H9 (cell line): ENCODE measurements at regions not wholly inside any gene's neighbourhood (a gene's known extent, or its start where the extent isn't known, plus 50 kb on each side); places are given as distances from the start of the nearest gene placed in this dataset.

Experiments
- DNase-seq: peaks from one replicate; pipeline ENCODE4 v3.0.0-alpha.2; 2017
- H2AFZ ChIP-seq: one replicate; pipeline ENCODE4 v1.6.1; 2013; ENCODE audit warnings: mild to moderate bottlenecking, low read length, control low read depth, moderate library complexity
- H2AK5ac ChIP-seq: 2 replicates; pipeline ENCODE4 v1.6.1; 2013; ENCODE audit warnings: low read length, control low read depth, mixed read lengths; ENCODE audit not compliant: insufficient read length
- H2BK120ac ChIP-seq: one replicate; pipeline ENCODE4 v1.6.1; 2013; ENCODE audit warnings: low read depth, mild to moderate bottlenecking, low read length, control low read depth, inconsistent platforms; ENCODE audit not compliant: poor library complexity, severe bottlenecking
- H2BK12ac ChIP-seq: 2 replicates; pipeline ENCODE4 v1.6.1; 2013; ENCODE audit warnings: low read length, control low read depth, mixed read lengths, low read depth; ENCODE audit not compliant: insufficient read length
- H2BK15ac ChIP-seq: 2 replicates; pipeline ENCODE4 v1.6.1; 2013; ENCODE audit warnings: low read depth, low read length, control low read depth
- H2BK20ac ChIP-seq: one replicate; pipeline ENCODE4 v1.6.1; 2013; ENCODE audit warnings: low read depth, mild to moderate bottlenecking, low read length, control low read depth, inconsistent platforms; ENCODE audit not compliant: poor library complexity, severe bottlenecking
- H2BK5ac ChIP-seq: 2 replicates; pipeline ENCODE4 v1.6.1; 2013; ENCODE audit warnings: low read length, control low read depth, mixed read lengths; ENCODE audit not compliant: insufficient read length
- H3K14ac ChIP-seq: 2 replicates; pipeline ENCODE4 v1.6.1; 2013; ENCODE audit warnings: low read length, control low read depth; ENCODE audit not compliant: insufficient read depth
- H3K18ac ChIP-seq: 2 replicates; pipeline ENCODE4 v1.6.1; 2013; ENCODE audit warnings: low read depth, mild to moderate bottlenecking, mixed read lengths, low read length, control low read depth; ENCODE audit not compliant: insufficient read length
- H3K23ac ChIP-seq: 2 replicates; pipeline ENCODE4 v1.6.1; 2013; ENCODE audit warnings: low read length, control low read depth, mixed read lengths, low read depth; ENCODE audit not compliant: insufficient read length
- H3K23me2 ChIP-seq: 2 replicates; pipeline ENCODE4 v1.6.1; 2013; ENCODE audit warnings: low read depth, mild to moderate bottlenecking, mixed read lengths, low read length, control low read depth; ENCODE audit not compliant: insufficient read length, poor library complexity, severe bottlenecking
- H3K27ac ChIP-seq: 2 replicates; pipeline ENCODE4 v1.5.1; 2013; ENCODE audit warnings: low read length, control low read depth, mixed read lengths, low read depth; ENCODE audit not compliant: insufficient read length
- H3K27me3 ChIP-seq: 2 replicates; pipeline ENCODE4 v1.6.1; 2013; ENCODE audit warnings: low read length, control low read depth, inconsistent platforms; ENCODE audit not compliant: insufficient read depth
- H3K4ac ChIP-seq: 2 replicates; pipeline ENCODE4 v1.6.1; 2013; ENCODE audit warnings: low read depth, mild to moderate bottlenecking, control low read depth, inconsistent platforms, low read length, moderate library complexity
- H3K4me1 ChIP-seq: 2 replicates; pipeline ENCODE4 v1.6.1; 2013; ENCODE audit warnings: low read length, control low read depth, inconsistent platforms; ENCODE audit not compliant: insufficient read depth
- H3K4me2 ChIP-seq: 2 replicates; pipeline ENCODE4 v1.6.1; 2013; ENCODE audit warnings: low read length, control low read depth, mixed read lengths; ENCODE audit not compliant: insufficient read length, insufficient read depth
- H3K56ac ChIP-seq: 2 replicates; pipeline ENCODE4 v1.6.1; 2013; ENCODE audit warnings: low read depth, mild to moderate bottlenecking, mixed read lengths, low read length, control low read depth; ENCODE audit not compliant: insufficient read length
- H3K79me1 ChIP-seq: 2 replicates; pipeline ENCODE4 v1.6.1; 2013; ENCODE audit warnings: low read depth, mild to moderate bottlenecking, moderate library complexity, low read length, control low read depth, inconsistent platforms; ENCODE audit not compliant: insufficient read depth, poor library complexity, severe bottlenecking
- H3K79me2 ChIP-seq: 2 replicates; pipeline ENCODE4 v1.6.1; 2013; ENCODE audit warnings: low read length, control low read depth, inconsistent platforms; ENCODE audit not compliant: insufficient read depth
- H3K9ac ChIP-seq: 2 replicates; pipeline ENCODE4 v1.6.1; 2013; ENCODE audit warnings: low read length, control low read depth, mixed read lengths; ENCODE audit not compliant: insufficient read length; ENCODE audit errors: extremely low read depth
- H3K9me3 ChIP-seq: one replicate; pipeline ENCODE4 v1.6.1; 2013; ENCODE audit warnings: low read depth, low read length, inconsistent platforms; ENCODE audit not compliant: control insufficient read depth
- H3T11ph ChIP-seq: one replicate; pipeline ENCODE4 v1.6.1; 2013; ENCODE audit warnings: mild to moderate bottlenecking, low read length, control low read depth, inconsistent platforms
- H4K20me1 ChIP-seq: one replicate; pipeline ENCODE4 v1.6.1; 2013; ENCODE audit not compliant: control insufficient read depth, insufficient read length, insufficient read depth
- H4K5ac ChIP-seq: 2 replicates; pipeline ENCODE4 v1.6.1; 2013; ENCODE audit warnings: low read depth, mild to moderate bottlenecking, mixed read lengths, low read length, control low read depth; ENCODE audit not compliant: insufficient read length
- H4K8ac ChIP-seq: replicated peaks from 2 replicates; pipeline ENCODE4 v1.6.1; 2013; ENCODE audit warnings: low read length, control low read depth, mixed read lengths, low read depth; ENCODE audit not compliant: insufficient read length
- H4K91ac ChIP-seq: 2 replicates; pipeline ENCODE4 v1.6.1; 2013; ENCODE audit warnings: low read depth, mild to moderate bottlenecking, moderate library complexity, mixed read lengths, low read length, control low read depth; ENCODE audit not compliant: insufficient read length
- H3K27ac Mint-ChIP-seq, 3 experiments: 2 replicates in 2 of 3; 3 replicates in 1 of 3; pipeline ENCODE4 v1.8.0; 2020 to 2021; ENCODE audit warnings: mixed read lengths in 3 of 3, mild to moderate bottlenecking in 1 of 3, moderate library complexity in 1 of 3
- H3K27me3 Mint-ChIP-seq: 2 replicates; pipeline ENCODE4 v1.8.0; 2021; ENCODE audit warnings: low read depth, mild to moderate bottlenecking, moderate library complexity, mixed read lengths
- H3K36me3 Mint-ChIP-seq, 3 experiments: 2 replicates in 2 of 3; 3 replicates in 1 of 3; pipeline ENCODE4 v1.8.0; 2020 to 2021; ENCODE audit warnings: low read depth in 3 of 3, mixed read lengths in 3 of 3; ENCODE audit not compliant: insufficient read depth in 1 of 3
- H3K4me1 Mint-ChIP-seq, 2 experiments: 2 replicates each; pipeline ENCODE4 v1.8.0; 2020; ENCODE audit warnings: mixed read lengths in 2 of 2
- H3K4me3 Mint-ChIP-seq, 2 experiments: 2 replicates in 1 of 2; 3 replicates in 1 of 2; pipeline ENCODE4 v1.8.0; 2020 to 2021; ENCODE audit warnings: mild to moderate bottlenecking in 2 of 2, mixed read lengths in 2 of 2, moderate library complexity in 1 of 2
- H3K9me3 Mint-ChIP-seq, 2 experiments: 2 replicates in 1 of 2; 3 replicates in 1 of 2; pipeline ENCODE4 v1.8.0; 2020; ENCODE audit warnings: mild to moderate bottlenecking in 2 of 2, mixed read lengths in 2 of 2, moderate library complexity in 1 of 2
- CTCF ChIP-seq: fragments of 200-600 bp; sonication (generic); conservative IDR thresholded peaks from 3 replicates; pipeline ENCODE4 v1.8.0; 2021; ENCODE audit warnings: antibody characterized with exemption, mild to moderate bottlenecking
- WGBS: extraction: QIAGEN DNeasy Blood & Tissue Kit; methylation state at CpG from one replicate; pipeline ENCODE4 v1.1.7; 2013; ENCODE audit warnings: missing lambda C conversion rate, low lambda C conversion rate, mixed read lengths; ENCODE audit not compliant: insufficient read length; ENCODE audit errors: extremely low coverage; 5-methylcytosine and 5-hydroxymethylcytosine counted together

- Histone ChIP-seq H4K5ac (no peak overlapping the region), H2BK120ac (no peak overlapping the region), H3K9ac (no peak overlapping the region), H3K23me2 (no peaks in the 10 kb centered on the region), H3K18ac (no peak overlapping the region), H3K4me2 (peak overlapping the region; percentile 24), H4K20me1 (no peaks in the 10 kb centered on the region), H2BK20ac (no peak overlapping the region), H2AFZ (no peak overlapping the region), H3K4me1 (no peaks in the 10 kb centered on the region), H3K56ac (no peak overlapping the region), H3K9me3 (no peaks in the 10 kb centered on the region), H3K27ac (no peak overlapping the region), H3K79me2 (no peaks in the 10 kb centered on the region), H2BK5ac (no peak overlapping the region), H4K8ac (no peak overlapping the region), H3K14ac (no peak overlapping the region), H3K23ac (no peak overlapping the region), H2BK12ac (no peak overlapping the region), H2AK5ac (no peak overlapping the region), H3K4ac (no peak overlapping the region), H3T11ph (no peak overlapping the region), H3K79me1 (no peaks in the 10 kb centered on the region), H3K27me3 (no peaks in the 10 kb centered on the region), H4K91ac (no peak overlapping the region), H2BK15ac (no peak overlapping the region)
- WGBS: no CpG with 5 or more reads among the region's 20 CpGs
- Mint-ChIP-seq H3K4me3 (peak overlapping the region in 1 of 2 experiments; percentile 34; a peak in 2 of 5 replicates), H3K9me3 (peaks cover 7 to 15% of the 10 kb centered on the region in 2 experiments; a peak in 4 of 5 replicates), H3K27me3 (no peaks in the 10 kb centered on the region), H3K4me1 (0 out of 4 replicates have a peak, but pooled peaks cover 0 to 2% of the 10 kb centered on the region in 2 experiments), H3K27ac (no peak overlapping the region), H3K36me3 (peaks cover 2 to 11% (median 5%) of the 10 kb centered on the region in 3 experiments; a peak in 3 of 7 replicates)
- peak; percentile 92 for DNase-seq
- TF ChIP-seq CTCF: no peak
Measured at GRCh38 chr10:62924344-62924748, 108.2 kb upstream of the EGR2 start.
